GM12878 (cell line): ENCODE measurements at regions not wholly inside any gene's neighbourhood (a gene's known extent, or its start where the extent isn't known, plus 50 kb on each side); places are given as distances from the start of the nearest gene placed in this dataset.

ENCODE experiments used
- ATAC-seq: fragments of 200-7000 bp; cut with Tn5 transposase; 3 replicates; pipeline ENCODE4 v1.9.1; 2020; ENCODE audit warnings: mild to moderate bottlenecking, moderate library complexity
- BruUV-seq: library from RNA; stranded (reverse); fragments of 400-500 nt; replicated peaks from 2 replicates; lab custom pipeline; 2021; lab: Mats Ljungman, UMichigan
- CTCF ChIA-PET: fragments of 300-600 bp; sonication (Branson Sonifier 250); formaldehyde crosslinking; extraction: SDS; loops from one replicate; lab custom pipeline; 2021; ENCODE audit warnings: inconsistent platforms; lab: Yijun Ruan, JAX
- POLR2A ChIA-PET: fragments of 350-600 bp; formaldehyde crosslinking; extraction: SDS; loops from one replicate; lab custom pipeline; 2021; ENCODE audit warnings: inconsistent platforms; lab: Charles Lee
- RAD21 ChIA-PET: fragments of 300-600 bp; sonication (Branson Sonifier 250); formaldehyde crosslinking; loops from one replicate; lab custom pipeline; 2023; ENCODE audit warnings: antibody characterized with exemption; ENCODE audit not compliant: unreplicated experiment; lab: Charles Lee
- SMC1A ChIA-PET: fragments of 300-600 bp; sonication (Branson Sonifier 250); formaldehyde crosslinking; loops from one replicate; lab custom pipeline; 2023; ENCODE audit not compliant: unreplicated experiment, uncharacterized antibody; lab: Charles Lee
- DNase-seq: peaks from one replicate; pipeline ENCODE4 v3.0.0-alpha.2; 2011; ENCODE audit warnings: low read depth, low spot score
- FAIRE-seq: peaks from 3 replicates; lab custom pipeline; 2011; peaks lifted over from hg19 to GRCh38; lab: Jason Lieb, UNC
- H2AFZ ChIP-seq: 2 replicates; pipeline ENCODE4 v1.6.0; 2011; ENCODE audit warnings: low read depth, low read length, control low read depth; ENCODE audit not compliant: control insufficient read depth
- H3K27ac ChIP-seq: 2 replicates; pipeline ENCODE4 v1.5.1; 2011; ENCODE audit warnings: control low read depth; ENCODE audit not compliant: control insufficient read depth, insufficient read depth
- H3K27me3 ChIP-seq, 2 experiments: replicated peaks in 1 of 2; 2 replicates each; pipeline versions ENCODE4 v1.6.0 to v1.6.1; 2011; ENCODE audit warnings: low read length in 1 of 2; ENCODE audit not compliant: control insufficient read depth in 2 of 2, insufficient read depth in 2 of 2
- H3K36me3 ChIP-seq, 2 experiments: 2 replicates each; pipeline ENCODE4 v1.5.1; 2011; ENCODE audit warnings: low read length in 1 of 2; ENCODE audit not compliant: control insufficient read depth in 2 of 2, insufficient read depth in 2 of 2
- H3K4me1 ChIP-seq: 2 replicates; pipeline ENCODE4 v1.6.1; 2011; ENCODE audit warnings: mild to moderate bottlenecking, low read length, moderate library complexity, mixed read lengths; ENCODE audit not compliant: control insufficient read depth, insufficient read depth
- H3K4me2 ChIP-seq: 2 replicates; pipeline ENCODE4 v1.6.0; 2011; ENCODE audit warnings: control low read depth; ENCODE audit not compliant: control insufficient read depth, insufficient read depth
- H3K4me3 ChIP-seq: fragments of 200-600 bp; sonication (generic); 2 replicates; pipeline ENCODE4 v1.5.1; 2016
- H3K79me2 ChIP-seq: 2 replicates; pipeline ENCODE4 v1.6.0; 2011; ENCODE audit warnings: low read length; ENCODE audit not compliant: control insufficient read depth, insufficient read depth
- H3K9ac ChIP-seq: 2 replicates; pipeline ENCODE4 v1.8.0; 2011; ENCODE audit warnings: low read length, control low read depth, mixed read lengths; ENCODE audit not compliant: control insufficient read depth, insufficient read depth
- H3K9me3 ChIP-seq: replicated peaks from 3 replicates; pipeline ENCODE4 v1.5.1; 2011; ENCODE audit warnings: mild to moderate bottlenecking, low read length; ENCODE audit not compliant: control insufficient read depth, insufficient read depth
- H4K20me1 ChIP-seq: 2 replicates; pipeline ENCODE4 v1.6.0; 2011; ENCODE audit not compliant: control insufficient read depth, insufficient read depth
- CHD2 ChIP-seq: IDR thresholded peaks from 2 replicates; pipeline ENCODE4 v1.6.1; 2011; ENCODE audit warnings: low read depth, low read length, improper control_type of control experiment, borderline replicate concordance
- FOS ChIP-seq: IDR thresholded peaks from 3 replicates; pipeline ENCODE4 v1.6.1; 2011; ENCODE audit warnings: borderline replicate concordance; ENCODE audit not compliant: insufficient read length; ENCODE audit errors: extremely low read depth
- GATAD2B ChIP-seq: fragments of 450-650 bp; conservative IDR thresholded peaks from 2 replicates; pipeline ENCODE4 v1.6.1; 2017; ENCODE audit warnings: low read depth, mild to moderate bottlenecking, moderate library complexity
- MTA3 ChIP-seq: IDR thresholded peaks from 2 replicates; pipeline ENCODE4 v1.6.1; 2012; ENCODE audit warnings: low read length, inconsistent platforms, borderline replicate concordance
- NR2F1 ChIP-seq: fragments of 450-650 bp; conservative IDR thresholded peaks from 2 replicates; pipeline ENCODE4 v1.6.1; 2017; ENCODE audit warnings: mild to moderate bottlenecking
- TCF12 ChIP-seq: IDR thresholded peaks from 2 replicates; pipeline ENCODE4 v1.6.1; 2011; ENCODE audit warnings: low read depth, mild to moderate bottlenecking, low read length
- WGBS: methylation state at CpG from one replicate; pipeline ENCODE4 v1.1.6; 2016; ENCODE audit warnings: low lambda C conversion rate; ENCODE audit not compliant: insufficient replicate concordance, insufficient coverage; ENCODE audit errors: missing lambda C conversion rate; 5-methylcytosine and 5-hydroxymethylcytosine counted together
- in situ Hi-C: fragments of 300-500 bp; cut with MboI; formaldehyde crosslinking; loops from 9 replicates; pipeline ENCODE4 v1.14.3; 2018; ENCODE audit warnings: mixed read lengths
- intact Hi-C: fragments of 100-400 bp; cut with micrococcal nuclease; formaldehyde crosslinking; loops from one replicate; pipeline ENCODE4 v1.14.2; 2022; ENCODE audit not compliant: unreplicated experiment
- TF ChIP-seq, protein P1 (sequence below): IDR thresholded peaks from 2 replicates; pipeline ENCODE4 v1.6.1; 2011; ENCODE audit warnings: borderline replicate concordance, low read depth, mild to moderate bottlenecking, moderate library complexity, mixed read lengths, low read length; ENCODE audit not compliant: insufficient read depth; ENCODE audit errors: extremely low read length
- TF ChIP-seq, protein P2 (sequence below): IDR thresholded peaks from 2 replicates; pipeline ENCODE4 v1.6.1; 2011; ENCODE audit warnings: borderline replicate concordance, low read depth, mild to moderate bottlenecking, moderate library complexity, low read length; ENCODE audit not compliant: insufficient read depth, poor library complexity, severe bottlenecking
- TF ChIP-seq, protein P3 (sequence below): fragments of 450-650 bp; formaldehyde crosslinking; IDR thresholded peaks from 2 replicates; pipeline ENCODE4 v1.5.0; 2022; ENCODE audit warnings: mild to moderate bottlenecking, missing genetic modification characterization

DNA sequence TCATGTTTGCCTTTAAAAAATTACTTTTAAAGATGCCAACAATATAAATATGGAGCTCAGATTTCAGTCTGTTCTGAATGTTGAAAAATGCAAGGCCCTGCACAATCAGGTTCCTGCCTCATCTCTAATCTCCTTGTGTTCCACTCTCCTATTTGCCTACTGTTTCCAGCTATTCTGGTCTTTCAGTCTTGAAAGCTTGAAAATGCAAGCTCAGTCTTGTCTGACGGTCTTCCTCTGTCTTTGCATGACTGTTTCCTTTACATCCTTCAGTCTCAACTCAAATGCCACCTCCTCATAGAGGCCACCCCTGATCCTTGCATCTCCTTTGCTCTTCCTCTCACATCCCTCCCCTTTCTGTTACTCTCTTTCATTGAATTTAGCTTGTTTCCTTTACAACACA, 354.9 kb downstream of the KIF4B start (continued):
- TF ChIP-seq, protein P1, sequence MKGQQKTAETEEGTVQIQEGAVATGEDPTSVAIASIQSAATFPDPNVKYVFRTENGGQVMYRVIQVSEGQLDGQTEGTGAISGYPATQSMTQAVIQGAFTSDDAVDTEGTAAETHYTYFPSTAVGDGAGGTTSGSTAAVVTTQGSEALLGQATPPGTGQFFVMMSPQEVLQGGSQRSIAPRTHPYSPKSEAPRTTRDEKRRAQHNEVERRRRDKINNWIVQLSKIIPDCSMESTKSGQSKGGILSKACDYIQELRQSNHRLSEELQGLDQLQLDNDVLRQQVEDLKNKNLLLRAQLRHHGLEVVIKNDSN: no peak
- TF ChIP-seq, protein P2, sequence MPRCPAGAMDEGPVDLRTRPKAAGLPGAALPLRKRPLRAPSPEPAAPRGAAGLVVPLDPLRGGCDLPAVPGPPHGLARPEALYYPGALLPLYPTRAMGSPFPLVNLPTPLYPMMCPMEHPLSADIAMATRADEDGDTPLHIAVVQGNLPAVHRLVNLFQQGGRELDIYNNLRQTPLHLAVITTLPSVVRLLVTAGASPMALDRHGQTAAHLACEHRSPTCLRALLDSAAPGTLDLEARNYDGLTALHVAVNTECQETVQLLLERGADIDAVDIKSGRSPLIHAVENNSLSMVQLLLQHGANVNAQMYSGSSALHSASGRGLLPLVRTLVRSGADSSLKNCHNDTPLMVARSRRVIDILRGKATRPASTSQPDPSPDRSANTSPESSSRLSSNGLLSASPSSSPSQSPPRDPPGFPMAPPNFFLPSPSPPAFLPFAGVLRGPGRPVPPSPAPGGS: no peak
- TF ChIP-seq, protein P3, sequence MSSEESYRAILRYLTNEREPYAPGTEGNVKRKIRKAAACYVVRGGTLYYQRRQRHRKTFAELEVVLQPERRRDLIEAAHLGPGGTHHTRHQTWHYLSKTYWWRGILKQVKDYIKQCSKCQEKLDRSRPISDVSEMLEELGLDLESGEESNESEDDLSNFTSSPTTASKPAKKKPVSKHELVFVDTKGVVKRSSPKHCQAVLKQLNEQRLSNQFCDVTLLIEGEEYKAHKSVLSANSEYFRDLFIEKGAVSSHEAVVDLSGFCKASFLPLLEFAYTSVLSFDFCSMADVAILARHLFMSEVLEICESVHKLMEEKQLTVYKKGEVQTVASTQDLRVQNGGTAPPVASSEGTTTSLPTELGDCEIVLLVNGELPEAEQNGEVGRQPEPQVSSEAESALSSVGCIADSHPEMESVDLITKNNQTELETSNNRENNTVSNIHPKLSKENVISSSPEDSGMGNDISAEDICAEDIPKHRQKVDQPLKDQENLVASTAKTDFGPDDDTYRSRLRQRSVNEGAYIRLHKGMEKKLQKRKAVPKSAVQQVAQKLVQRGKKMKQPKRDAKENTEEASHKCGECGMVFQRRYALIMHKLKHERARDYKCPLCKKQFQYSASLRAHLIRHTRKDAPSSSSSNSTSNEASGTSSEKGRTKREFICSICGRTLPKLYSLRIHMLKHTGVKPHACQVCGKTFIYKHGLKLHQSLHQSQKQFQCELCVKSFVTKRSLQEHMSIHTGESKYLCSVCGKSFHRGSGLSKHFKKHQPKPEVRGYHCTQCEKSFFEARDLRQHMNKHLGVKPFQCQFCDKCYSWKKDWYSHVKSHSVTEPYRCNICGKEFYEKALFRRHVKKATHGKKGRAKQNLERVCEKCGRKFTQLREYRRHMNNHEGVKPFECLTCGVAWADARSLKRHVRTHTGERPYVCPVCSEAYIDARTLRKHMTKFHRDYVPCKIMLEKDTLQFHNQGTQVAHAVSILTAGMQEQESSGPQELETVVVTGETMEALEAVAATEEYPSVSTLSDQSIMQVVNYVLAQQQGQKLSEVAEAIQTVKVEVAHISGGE (CRISPR knock-in tag): no peak
- TF ChIP-seq NR2F1 (no peak), GATAD2B (no peak), MTA3 (no peak), TCF12 (no peak)

DNA sequence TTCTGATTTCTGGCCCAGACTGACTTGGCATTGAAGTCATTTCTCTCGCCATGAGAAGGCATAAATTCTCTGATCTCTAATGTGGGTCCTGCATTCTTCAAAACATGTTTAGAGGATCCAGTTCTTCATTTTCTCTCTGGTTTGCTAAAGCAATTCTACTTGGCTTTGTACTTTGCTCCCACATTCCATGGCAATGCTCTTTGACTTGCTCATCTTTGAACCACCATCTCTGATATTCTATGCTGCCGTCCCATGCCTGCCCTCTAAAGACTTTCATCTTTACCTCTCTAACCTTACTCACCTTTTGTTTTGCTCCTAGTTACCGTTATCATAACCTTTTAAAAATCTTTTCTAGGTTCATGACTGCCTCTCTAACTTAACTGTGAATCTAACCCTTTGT, 366.9 kb downstream of the KIF4B start:
- H3K9me3 ChIP-seq: no peaks in the 10 kb centered on the region
- no peaks in the 10 kb centered on the region for H3K27me3 ChIP-seq
- ChIA-PET RAD21 (no interaction called here), CTCF (no interaction called here), POLR2A (no interaction called here), SMC1A (no interaction called here)
- ATAC-seq: no peak
- no TSS peak for BruUV-seq
- H3K27ac ChIP-seq: no peak overlapping the region
- no peak for FAIRE-seq
- no peaks in the 10 kb centered on the region for H3K4me1 ChIP-seq
- intact Hi-C loops: no loop called here
- TF ChIP-seq FOS (no peak), CHD2 (no peak)
- H2AFZ ChIP-seq: no peak overlapping the region
- WGBS: 59% methylated on average over 3 of the region's 3 CpGs
- no peak overlapping the region for H3K9ac ChIP-seq
- H3K4me2 ChIP-seq: no peak overlapping the region
- H3K79me2 ChIP-seq: no peaks in the 10 kb centered on the region
- in situ Hi-C loops: no loop called here
- no peaks in the 10 kb centered on the region for H4K20me1 ChIP-seq
- no peaks in the 10 kb centered on the region for H3K36me3 ChIP-seq
- no peak overlapping the region for H3K4me3 ChIP-seq
- no peak for DNase-seq
